ENCODE measurements at regions not wholly inside any gene's neighbourhood (a gene's known extent, or its start where the extent isn't known, plus 50 kb on each side); places are given as distances from the start of the nearest gene placed in this dataset.

DNA sequence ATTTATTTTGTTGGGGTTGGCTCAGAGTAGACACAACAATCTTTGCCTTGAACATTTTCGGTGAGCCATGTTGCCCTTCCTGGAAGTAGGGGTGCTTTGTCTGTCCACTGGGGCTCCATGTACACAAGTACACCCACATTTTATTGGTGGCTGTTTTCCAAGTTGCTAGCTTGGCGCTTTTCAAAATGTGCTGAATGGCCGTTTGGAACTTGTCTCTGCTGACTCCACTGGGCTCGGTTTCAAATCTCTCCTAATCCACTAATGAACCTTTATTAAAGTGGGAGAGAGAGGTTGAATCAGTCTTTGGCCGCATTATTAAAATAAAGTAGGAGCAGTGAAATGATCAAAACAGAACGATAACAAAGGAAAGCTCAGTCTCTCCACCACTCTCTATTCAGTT, 64.6 kb upstream of the TAF11L2 start:
- TF ChIP-seq ZFX (IDR thresholded peaks at IDR 0.05; ENCODE audit: borderline replicate concordance) = no peak
- TF ChIP-seq, protein P1, sequence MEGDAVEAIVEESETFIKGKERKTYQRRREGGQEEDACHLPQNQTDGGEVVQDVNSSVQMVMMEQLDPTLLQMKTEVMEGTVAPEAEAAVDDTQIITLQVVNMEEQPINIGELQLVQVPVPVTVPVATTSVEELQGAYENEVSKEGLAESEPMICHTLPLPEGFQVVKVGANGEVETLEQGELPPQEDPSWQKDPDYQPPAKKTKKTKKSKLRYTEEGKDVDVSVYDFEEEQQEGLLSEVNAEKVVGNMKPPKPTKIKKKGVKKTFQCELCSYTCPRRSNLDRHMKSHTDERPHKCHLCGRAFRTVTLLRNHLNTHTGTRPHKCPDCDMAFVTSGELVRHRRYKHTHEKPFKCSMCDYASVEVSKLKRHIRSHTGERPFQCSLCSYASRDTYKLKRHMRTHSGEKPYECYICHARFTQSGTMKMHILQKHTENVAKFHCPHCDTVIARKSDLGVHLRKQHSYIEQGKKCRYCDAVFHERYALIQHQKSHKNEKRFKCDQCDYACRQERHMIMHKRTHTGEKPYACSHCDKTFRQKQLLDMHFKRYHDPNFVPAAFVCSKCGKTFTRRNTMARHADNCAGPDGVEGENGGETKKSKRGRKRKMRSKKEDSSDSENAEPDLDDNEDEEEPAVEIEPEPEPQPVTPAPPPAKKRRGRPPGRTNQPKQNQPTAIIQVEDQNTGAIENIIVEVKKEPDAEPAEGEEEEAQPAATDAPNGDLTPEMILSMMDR (IDR thresholded peaks at IDR 0.05) = no peak

GRCh38 chr5:17434982-17435381, 63.0 kb upstream of the TAF11L2 start:
- TF ChIP-seq ZFX (IDR thresholded peaks at IDR 0.05; ENCODE audit: borderline replicate concordance) = no peak
- TF ChIP-seq, protein P1 (IDR thresholded peaks at IDR 0.05) = no peak
- H3K27ac ChIP-seq = no peak overlapping the region

More for the DNA sequence above, 64.6 kb upstream of the TAF11L2 start:
- no peak overlapping the region for H3K27ac ChIP-seq

DNA sequence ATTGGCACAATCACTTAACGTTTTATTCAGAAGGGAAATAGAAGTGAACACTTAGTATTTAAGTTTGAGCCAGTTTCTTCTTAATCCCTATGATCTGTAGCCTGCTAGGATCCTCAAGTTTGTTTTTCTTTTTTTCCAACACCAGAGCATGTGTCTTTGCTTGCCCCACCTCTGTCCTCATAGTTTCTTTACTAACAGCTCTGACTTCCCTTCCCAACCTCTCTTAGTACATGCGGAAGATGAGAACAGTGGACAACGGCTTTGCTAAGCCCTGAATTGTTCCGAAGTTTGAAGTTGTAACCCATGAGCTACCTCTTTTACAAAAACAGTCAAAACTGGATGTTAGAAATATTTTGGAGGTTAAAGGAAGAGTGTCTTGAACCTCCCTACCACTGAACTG, 61.7 kb upstream of the TAF11L2 start:
- TF ChIP-seq ZFX (IDR thresholded peaks at IDR 0.05; ENCODE audit: borderline replicate concordance) = no peak
- TF ChIP-seq, protein P1 (IDR thresholded peaks at IDR 0.05) = no peak
- H3K27ac ChIP-seq = no peak overlapping the region

DNA sequence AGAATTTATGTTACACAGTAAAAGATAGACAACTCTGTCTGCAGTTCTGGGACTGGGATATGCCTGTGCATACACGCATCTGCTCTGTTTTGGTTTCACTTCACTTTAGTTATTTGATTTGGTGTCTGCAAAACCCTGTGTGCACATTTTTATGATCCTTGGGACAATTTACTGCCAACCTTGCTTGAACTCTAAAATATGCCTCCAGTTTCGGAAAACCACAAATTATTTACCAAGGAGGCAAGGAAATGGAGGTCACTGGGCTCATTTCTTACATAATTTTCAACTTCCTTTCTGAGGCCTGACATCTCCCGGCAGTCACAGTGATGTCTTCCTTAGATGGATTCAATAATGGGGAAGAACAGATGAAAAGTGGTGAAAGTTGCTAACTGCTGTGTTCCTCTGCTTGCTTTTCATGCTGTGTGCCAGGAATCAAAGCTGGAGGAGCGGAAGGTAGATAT, 61.2 kb upstream of the TAF11L2 start:
- no peak for TF ChIP-seq ZFX (IDR thresholded peaks at IDR 0.05; ENCODE audit: borderline replicate concordance)
- TF ChIP-seq, protein P1 (IDR thresholded peaks at IDR 0.05) = no peak

GRCh38 chr5:17438027-17438426, 60.0 kb upstream of the TAF11L2 start:
- H3K27ac ChIP-seq = no peak overlapping the region
- TF ChIP-seq, protein P1 (IDR thresholded peaks at IDR 0.05) = no peak
- TF ChIP-seq ZFX (IDR thresholded peaks at IDR 0.05; ENCODE audit: borderline replicate concordance) = no peak

More for the DNA sequence above, 61.2 kb upstream of the TAF11L2 start:
- H3K27ac ChIP-seq = no peak overlapping the region

GRCh38 chr5:17439956-17440355, 58.1 kb upstream of the TAF11L2 start:
- TF ChIP-seq, protein P1 (IDR thresholded peaks at IDR 0.05) = no peak
- no peak for TF ChIP-seq ZFX (IDR thresholded peaks at IDR 0.05; ENCODE audit: borderline replicate concordance)

DNA sequence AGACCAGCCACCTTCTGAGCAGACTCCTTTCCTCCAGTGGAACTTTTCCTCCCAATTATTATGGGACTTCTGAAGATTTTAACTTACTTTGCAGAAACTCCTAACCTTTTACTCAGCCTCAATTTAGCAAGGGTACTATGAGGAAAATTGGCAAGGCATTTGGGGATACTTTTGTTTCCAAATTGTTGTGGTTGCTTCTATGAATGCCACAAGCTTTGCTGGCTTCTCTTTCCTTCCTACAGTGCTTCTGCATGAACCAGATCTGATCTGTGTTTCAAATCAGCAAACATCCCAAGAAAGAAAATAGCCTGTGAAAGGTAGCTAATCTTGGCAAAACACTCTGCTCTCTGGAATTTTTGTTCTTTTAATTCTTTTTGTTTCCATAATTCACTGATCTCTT, 57.3 kb upstream of the TAF11L2 start:
- H3K27ac ChIP-seq = no peak overlapping the region
- no peak for TF ChIP-seq ZFX (IDR thresholded peaks at IDR 0.05; ENCODE audit: borderline replicate concordance)
- TF ChIP-seq, protein P1 (IDR thresholded peaks at IDR 0.05) = no peak

More at GRCh38 chr5:17439956-17440355, 58.1 kb upstream of the TAF11L2 start:
- H3K27ac ChIP-seq = no peak overlapping the region
